Islet precursor cell (in vitro differentiated cells): ENCODE measurements at regions not wholly inside any gene's neighbourhood (a gene's known extent, or its start where the extent isn't known, plus 50 kb on each side); places are given as distances from the start of the nearest gene placed in this dataset.

Source experiments
- DNase-seq: peaks from one replicate; pipeline ENCODE4 v3.0.0-alpha.2; 2018

- no peak for DNase-seq
Measured at GRCh38 chr13:33953781-33954180, 135.8 kb downstream of the RFC3 start.

GRCh38 chr13:33956346-33956745, 138.4 kb downstream of the RFC3 start:
- DNase-seq = no peak

GRCh38 chr13:33957497-33957905, 139.6 kb downstream of the RFC3 start:
- DNase-seq = no peak

- DNase-seq = no peak
Measured at GRCh38 chr13:33958964-33959363, 141.0 kb downstream of the RFC3 start.

GRCh38 chr13:33963134-33963533, 145.2 kb downstream of the RFC3 start:
- DNase-seq = no peak

GRCh38 chr13:33963895-33964294, 145.9 kb downstream of the RFC3 start:
- no peak for DNase-seq

GRCh38 chr13:33968520-33969507, 150.9 kb downstream of the RFC3 start:
- DNase-seq = no peak

GRCh38 chr13:33970746-33971561, 153.0 kb downstream of the RFC3 start:
- no peak for DNase-seq

- no peak for DNase-seq
Measured at GRCh38 chr13:33971562-33971819, 153.5 kb downstream of the RFC3 start.

- DNase-seq = no peak
Measured at GRCh38 chr13:33973194-33973593, 155.2 kb downstream of the RFC3 start.

GRCh38 chr13:33976965-33977364, 159.0 kb downstream of the RFC3 start:
- DNase-seq = no peak

GRCh38 chr13:33978653-33979052, 160.7 kb downstream of the RFC3 start:
- DNase-seq = no peak

GRCh38 chr13:33992881-33993336, 175.0 kb downstream of the RFC3 start:
- no peak for DNase-seq

- no peak for DNase-seq
Measured at GRCh38 chr13:33994198-33994597, 176.2 kb downstream of the RFC3 start.

- no peak for DNase-seq
Measured at GRCh38 chr13:33994826-33995502, 177.0 kb downstream of the RFC3 start.

GRCh38 chr13:33996636-33997035, 178.7 kb downstream of the RFC3 start:
- no peak for DNase-seq

- no peak for DNase-seq
Measured at GRCh38 chr13:33997574-33997973, 179.6 kb downstream of the RFC3 start.

GRCh38 chr13:33999811-34000605, 182.1 kb downstream of the RFC3 start:
- DNase-seq = no peak

GRCh38 chr13:34000955-34001354, 183.0 kb downstream of the RFC3 start:
- DNase-seq = no peak

GRCh38 chr13:34001389-34001788, 183.4 kb downstream of the RFC3 start:
- DNase-seq = no peak

- no peak for DNase-seq
Measured at GRCh38 chr13:34002141-34002540, 184.2 kb downstream of the RFC3 start.

GRCh38 chr13:34002924-34003323, 185.0 kb downstream of the RFC3 start:
- no peak for DNase-seq

GRCh38 chr13:34003656-34004055, 185.7 kb downstream of the RFC3 start:
- DNase-seq = no peak
